ENCODE measurements at regions not wholly inside any gene's neighbourhood (a gene's known extent, or its start where the extent isn't known, plus 50 kb on each side); places are given as distances from the start of the nearest gene placed in this dataset.

- no peak overlapping the region for H3K4me2 ChIP-seq (ENCODE audit: low read depth, low read length)
- no peaks in the 10 kb centered on the region for H3K79me1 ChIP-seq (ENCODE audit: low read depth in 1 of 2, low read length in 2 of 2)
- no peak overlapping the region for H2BK120ac ChIP-seq (ENCODE audit: low read depth, low read length)
- H2AK9ac ChIP-seq (replicated peaks; ENCODE audit: low read depth, low read length, poor library complexity) = no peak overlapping the region
- POLR2A ChIA-PET (ENCODE audit: unreplicated experiment) = no interaction called here
- no peak overlapping the region for H3K4ac ChIP-seq (ENCODE audit: low read depth, low read length)
- in situ Hi-C loops (cut with MboI; ENCODE audit: low sequenced_read_pairs) = no loop called here
- H2BK5ac ChIP-seq (ENCODE audit: low read depth, low read length, poor library complexity, severe bottlenecking) = no peak overlapping the region
- no peak overlapping the region for H4K8ac ChIP-seq (ENCODE audit: low read depth in 2 of 2, low read length in 2 of 2)
- no peak overlapping the region for H3K14ac ChIP-seq (replicated peaks; ENCODE audit: low read depth, low read length)
- TF ChIP-seq CHD1 (IDR thresholded peaks at IDR 0.05; ENCODE audit: low read depth, low read length) = no peak
- no peak for TF ChIP-seq SMC3 (IDR thresholded peaks at IDR 0.05; ENCODE audit: low read depth, low read length)
- TF ChIP-seq BHLHE40 (IDR thresholded peaks at IDR 0.05; ENCODE audit: low read depth, low read length) = no peak
- TF ChIP-seq USF2 (IDR thresholded peaks at IDR 0.05; ENCODE audit: low read depth, low read length) = no peak
- no peak for TF ChIP-seq MXI1 (IDR thresholded peaks at IDR 0.05; ENCODE audit: borderline replicate concordance, low read depth, low read length)
- TF ChIP-seq RAD21 (IDR thresholded peaks at IDR 0.05; ENCODE audit: low read length) = no peak
- no peak for TF ChIP-seq MAZ (IDR thresholded peaks at IDR 0.05; ENCODE audit: borderline replicate concordance, low read depth, low read length)
- TF ChIP-seq MAFK (IDR thresholded peaks at IDR 0.05; ENCODE audit: low read depth, low read length) = no peak
- no peak for TF ChIP-seq RFX5 (IDR thresholded peaks at IDR 0.05; ENCODE audit: low read depth, low read length)
- no peak for TF ChIP-seq POLR2A (IDR thresholded peaks at IDR 0.05; ENCODE audit: low read depth, low read length)
- no peak for TF ChIP-seq FOS (IDR thresholded peaks at IDR 0.05; ENCODE audit: low read depth, low read length)
- TF ChIP-seq CTCF (conservative IDR thresholded peaks at IDR 0.05; ENCODE audit: low read depth, low read length) = no peak
- TF ChIP-seq RCOR1 (IDR thresholded peaks at IDR 0.05; ENCODE audit: insufficient replicate concordance, low read length) = no peak
- H3K9ac ChIP-seq (ENCODE audit: low read depth, low read length) = no peak overlapping the region
- H3K9me3 ChIP-seq (ENCODE audit: control insufficient read depth, insufficient read depth, low read length) = no peaks in the 10 kb centered on the region
- H4K91ac ChIP-seq (ENCODE audit: insufficient read depth, low read depth, low read length) = no peak overlapping the region
- H3K18ac ChIP-seq (ENCODE audit: low read depth, low read length) = no peak overlapping the region
- H2AFZ ChIP-seq (replicated peaks; ENCODE audit: low read length, poor library complexity) = no peak overlapping the region
- intact Hi-C loops (cut with micrococcal nuclease) = no loop called here
- H2AK5ac ChIP-seq (ENCODE audit: low read depth, low read length) = no peak overlapping the region
- no peaks in the 10 kb centered on the region for H3K9me1 ChIP-seq (ENCODE audit: insufficient read depth, low read length)
- H3K56ac ChIP-seq (ENCODE audit: extremely low read depth, insufficient read depth, low read length) = no peak overlapping the region
- no peak overlapping the region for H4K5ac ChIP-seq (ENCODE audit: low read depth, low read length)
- H3K23ac ChIP-seq (ENCODE audit: low read depth, low read length) = no peak overlapping the region
- H3K4me3 ChIP-seq (ENCODE audit: insufficient read depth, low read depth, low read length) = no peak overlapping the region
- H3K4me1 ChIP-seq (ENCODE audit: control insufficient read depth, insufficient read depth, low read length) = no peaks in the 10 kb centered on the region
- dilution Hi-C loops (cut with HindIII; ENCODE audit: low sequenced_read_pairs, unreplicated experiment) = no loop called here
- no peaks in the 10 kb centered on the region for H3K36me3 ChIP-seq (ENCODE audit: control insufficient read depth, insufficient read depth, low read length)
- no peaks in the 10 kb centered on the region for H4K20me1 ChIP-seq (ENCODE audit: insufficient read depth, low read length)
- CTCF ChIA-PET = no interaction called here
- H2BK20ac ChIP-seq (ENCODE audit: low read depth, low read length) = no peak overlapping the region
- H3K27ac ChIP-seq (ENCODE audit: insufficient read depth, low read length) = no peak overlapping the region
- H2BK15ac ChIP-seq (ENCODE audit: low read depth, low read length) = no peak overlapping the region
- BruUV-seq (replicated peaks) = no TSS peak
- no peak for ATAC-seq (ENCODE audit: low read depth)
- no peak for DNase-seq
- H3K27me3 ChIP-seq (ENCODE audit: control insufficient read depth, insufficient read depth, low read length) = no peaks in the 10 kb centered on the region
- no CpG with 5 or more reads among the region's 1 CpG for WGBS, 2 experiments (ENCODE audit: extremely low coverage in 2 of 2, insufficient read length in 1 of 2)
Measured at GRCh38 chr10:20625868-20626267, 271.2 kb downstream of the NEBL start.

Data from IMR-90 (cell line).